Muscle of leg (tissue), 3 donors: ENCODE measurements at regions not wholly inside any gene's neighbourhood (a gene's known extent, or its start where the extent isn't known, plus 50 kb on each side); places are given as distances from the start of the nearest gene placed in this dataset.
A peak's percentile ranks its signal among the peaks of the same experiment; 100 is the strongest.

Source experiments
- DNase-seq: peaks from one replicate; pipeline ENCODE4 v3.0.0; 2013
- H3K27ac ChIP-seq: one replicate; pipeline ENCODE4 v1.5.1; 2013; ENCODE audit warnings: mild to moderate bottlenecking, low read length, control low read depth
- H3K27me3 ChIP-seq: one replicate; pipeline ENCODE4 v1.6.1; 2013; ENCODE audit warnings: low read length; ENCODE audit not compliant: control insufficient read depth, insufficient read depth
- H3K36me3 ChIP-seq: one replicate; pipeline ENCODE4 v1.6.1; 2013; ENCODE audit warnings: low read length; ENCODE audit not compliant: control insufficient read depth, insufficient read depth
- H3K4me1 ChIP-seq: one replicate; pipeline ENCODE4 v1.6.1; 2013; ENCODE audit warnings: low read length; ENCODE audit not compliant: control insufficient read depth, insufficient read depth
- H3K4me3 ChIP-seq: one replicate; pipeline ENCODE4 v1.5.1; 2013; ENCODE audit warnings: low read length, control low read depth
- H3K9me3 ChIP-seq: replicated peaks from 2 replicates; pipeline ENCODE4 v1.6.1; 2013; ENCODE audit warnings: low read depth, low read length; ENCODE audit not compliant: control insufficient read depth
- WGBS: methylation state at CpG from one replicate; pipeline ENCODE4 v1.1.5; 2013; ENCODE audit warnings: missing lambda C conversion rate; ENCODE audit not compliant: insufficient coverage; 5-methylcytosine and 5-hydroxymethylcytosine counted together

GRCh38 chr12:88634008-88634407 is 53.7 kb upstream of the KITLG start:
- 20% methylated on average over 1 of the region's 1 CpG for WGBS

GRCh38 chr12:88633312-88633711 is 53.0 kb upstream of the KITLG start:
- Histone ChIP-seq H3K4me3 (no peak overlapping the region), H3K27ac (no peak overlapping the region), H3K9me3 (no peaks in the 10 kb centered on the region), H3K36me3 (no peaks in the 10 kb centered on the region), H3K4me1 (no peaks in the 10 kb centered on the region), H3K27me3 (no peaks in the 10 kb centered on the region)
- WGBS = no CpG with 5 or more reads among the region's 1 CpG
- no peak for DNase-seq

More at GRCh38 chr12:88634008-88634407, 53.7 kb upstream of the KITLG start:
- Histone ChIP-seq H3K9me3 (no peaks in the 10 kb centered on the region), H3K4me3 (no peak overlapping the region), H3K27me3 (no peaks in the 10 kb centered on the region), H3K4me1 (no peaks in the 10 kb centered on the region), H3K27ac (no peak overlapping the region), H3K36me3 (no peaks in the 10 kb centered on the region)
- no peak for DNase-seq

GRCh38 chr12:88630561-88630960 is 50.3 kb upstream of the KITLG start:
- no peak overlapping the region for H3K4me3 ChIP-seq

More at GRCh38 chr12:88630561-88630960, 50.3 kb upstream of the KITLG start:
- DNase-seq = peak; percentile 15
- no peaks in the 10 kb centered on the region for H3K9me3 ChIP-seq
- H3K27me3 ChIP-seq = no peaks in the 10 kb centered on the region
- no peaks in the 10 kb centered on the region for H3K4me1 ChIP-seq
- H3K36me3 ChIP-seq = no peaks in the 10 kb centered on the region
- H3K27ac ChIP-seq = no peak overlapping the region
